T-cell (primary cell): ENCODE measurements at regions not wholly inside any gene's neighbourhood (a gene's known extent, or its start where the extent isn't known, plus 50 kb on each side); places are given as distances from the start of the nearest gene placed in this dataset.

ENCODE experiments used
- ATAC-seq, 4 experiments: fragments of 200-7000 bp in 3 of 4; fragments of 150-1000 bp in 1 of 4; cut with Tn5 transposase; replicated peaks in 1 of 4; 1 replicate in 3 of 4; 2 replicates in 1 of 4; pipeline ENCODE4 v1.10.0; 2021; ENCODE audit warnings: moderate library complexity in 3 of 4, mild to moderate bottlenecking in 2 of 4, moderate number of reproducible peaks in 1 of 4
- CTCF ChIA-PET, 2 donors: fragments of 300-600 bp; sonication (Branson Sonifier 250); formaldehyde crosslinking; loops; one replicate each; lab custom pipeline; 2022; ENCODE audit warnings: antibody characterized with exemption in 2 of 2; lab: Charles Lee
- POLR2A ChIA-PET, 2 donors: fragments of 300-600 bp; sonication (Branson Sonifier 250); formaldehyde crosslinking; loops; one replicate each; lab custom pipeline; 2022; ENCODE audit warnings: antibody characterized with exemption in 2 of 2; lab: Charles Lee
- DNase-seq, 35 experiments: peaks; one replicate each; pipeline versions ENCODE4 v3.0.0 to v3.0.0-alpha.2; 2013 to 2023
- H3K27ac ChIP-seq: one replicate; pipeline ENCODE4 v1.5.1; 2013; ENCODE audit warnings: low read length
- H3K27me3 ChIP-seq, 2 experiments: replicated peaks in 1 of 2; 1 replicate in 1 of 2; 2 replicates in 1 of 2; pipeline versions ENCODE4 v1.6.1 to v1.7.0; 2013; ENCODE audit warnings: low read length in 1 of 2, mixed read lengths in 1 of 2; ENCODE audit not compliant: control insufficient read depth in 2 of 2, insufficient read depth in 2 of 2; ENCODE audit errors: extremely low read depth in 1 of 2
- H3K36me3 ChIP-seq, 2 donors: 1 replicate in 1 of 2; 2 replicates in 1 of 2; pipeline versions ENCODE4 v1.6.1 to v1.7.0; 2013; ENCODE audit warnings: low read length in 1 of 2; ENCODE audit not compliant: control insufficient read depth in 2 of 2, insufficient read depth in 1 of 2; ENCODE audit errors: extremely low read depth in 1 of 2
- H3K4me1 ChIP-seq, 2 experiments: 1 replicate in 1 of 2; 2 replicates in 1 of 2; pipeline versions ENCODE4 v1.6.1 to v1.7.0; 2013; ENCODE audit warnings: low read length in 2 of 2, mixed read lengths in 1 of 2; ENCODE audit not compliant: insufficient read depth in 2 of 2, control insufficient read depth in 1 of 2; ENCODE audit errors: extremely low read depth in 1 of 2
- H3K4me3 ChIP-seq, 2 donors: 1 replicate in 1 of 2; 2 replicates in 1 of 2; pipeline versions ENCODE4 v1.5.1 to v1.7.0; 2013; ENCODE audit warnings: mild to moderate bottlenecking in 2 of 2, low read length in 1 of 2, moderate library complexity in 1 of 2; ENCODE audit not compliant: control insufficient read depth in 1 of 2; ENCODE audit errors: extremely low read depth in 1 of 2
- H3K9me3 ChIP-seq: 2 replicates; pipeline ENCODE4 v1.7.0; 2013
- H3K27ac Mint-ChIP-seq, 2 donors: one replicate each; pipeline ENCODE4 v1.8.0; 2020 to 2021; ENCODE audit warnings: mild to moderate bottlenecking in 2 of 2, mixed read lengths in 2 of 2
- H3K27me3 Mint-ChIP-seq, 2 donors: one replicate each; pipeline ENCODE4 v1.8.0; 2021 to 2022; ENCODE audit warnings: mixed read lengths in 2 of 2
- H3K36me3 Mint-ChIP-seq: one replicate; pipeline ENCODE4 v1.8.0; 2021; ENCODE audit warnings: mixed read lengths
- H3K4me1 Mint-ChIP-seq, 3 donors: one replicate each; pipeline ENCODE4 v1.8.0; 2020 to 2022; ENCODE audit warnings: mixed read lengths in 3 of 3, mild to moderate bottlenecking in 1 of 3
- H3K4me3 Mint-ChIP-seq, 3 donors: one replicate each; pipeline ENCODE4 v1.8.0; 2020 to 2022; ENCODE audit warnings: mild to moderate bottlenecking in 3 of 3, mixed read lengths in 3 of 3, moderate library complexity in 3 of 3
- H3K9me3 Mint-ChIP-seq, 3 donors: one replicate each; pipeline ENCODE4 v1.8.0; 2020 to 2022; ENCODE audit warnings: mixed read lengths in 3 of 3
- WGBS: methylation state at CpG from one replicate; pipeline ENCODE4 v1.1.5; 2013; ENCODE audit warnings: missing lambda C conversion rate; ENCODE audit not compliant: insufficient coverage; 5-methylcytosine and 5-hydroxymethylcytosine counted together

- Mint-ChIP-seq H3K9me3 (peaks cover 2 to 8% (median 3%) of the 10 kb centered on the region in 3 donors), H3K4me1 (no peaks in the 10 kb centered on the region), H3K4me3 (no peak overlapping the region), H3K36me3 (no peaks in the 10 kb centered on the region), H3K27me3 (peaks cover 0 to 2% of the 10 kb centered on the region in 2 donors), H3K27ac (no peak overlapping the region)
- POLR2A ChIA-PET = no interaction called here
- Histone ChIP-seq H3K27ac (no peak overlapping the region), H3K27me3 (no peaks in the 10 kb centered on the region), H3K9me3 (no peaks in the 10 kb centered on the region), H3K4me3 (no peak overlapping the region), H3K4me1 (no peaks in the 10 kb centered on the region), H3K36me3 (no peaks in the 10 kb centered on the region)
- WGBS = no CpG with 5 or more reads among the region's 2 CpGs
- no peak for DNase-seq
- CTCF ChIA-PET = no interaction called here
- ATAC-seq = no peak
These were observed 77.8 kb upstream of the ZNF804B start for GRCh38 chr7:88681682-88682081.

GRCh38 chr7:88670536-88670935, 89.0 kb upstream of the ZNF804B start:
- Histone ChIP-seq H3K4me1 (no peaks in the 10 kb centered on the region), H3K9me3 (no peaks in the 10 kb centered on the region), H3K27ac (no peak overlapping the region), H3K36me3 (no peaks in the 10 kb centered on the region), H3K27me3 (no peaks in the 10 kb centered on the region), H3K4me3 (no peak overlapping the region)
- DNase-seq (no peak), ATAC-seq (no peak)
- ChIA-PET POLR2A (no interaction called here), CTCF (no interaction called here)
- no peaks in the 10 kb centered on the region for H3K36me3 Mint-ChIP-seq
- no peak overlapping the region for H3K27ac Mint-ChIP-seq
- H3K4me1 Mint-ChIP-seq = no peaks in the 10 kb centered on the region
- peaks cover 0 to 4% (median 4%) of the 10 kb centered on the region in 3 donors for H3K9me3 Mint-ChIP-seq
- H3K27me3 Mint-ChIP-seq = peaks cover 0 to 8% of the 10 kb centered on the region in 2 donors
- H3K4me3 Mint-ChIP-seq = no peak overlapping the region

GRCh38 chr7:88669913-88670312, 89.6 kb upstream of the ZNF804B start:
- H3K27me3 ChIP-seq = no peaks in the 10 kb centered on the region
- H3K27me3 Mint-ChIP-seq = peaks cover 0 to 8% of the 10 kb centered on the region in 2 donors

GRCh38 chr7:88668591-88668990, 90.9 kb upstream of the ZNF804B start:
- Histone ChIP-seq H3K27ac (no peak overlapping the region), H3K4me3 (no peak overlapping the region), H3K4me1 (no peaks in the 10 kb centered on the region), H3K36me3 (no peaks in the 10 kb centered on the region), H3K9me3 (no peaks in the 10 kb centered on the region), H3K27me3 (no peaks in the 10 kb centered on the region)
- no peak overlapping the region for H3K27ac Mint-ChIP-seq
- no CpG with 5 or more reads among the region's 1 CpG for WGBS
- DNase-seq (no peak), ATAC-seq (no peak)
- peaks cover 0 to 4% (median 4%) of the 10 kb centered on the region in 3 donors for H3K9me3 Mint-ChIP-seq
- no peaks in the 10 kb centered on the region for H3K4me1 Mint-ChIP-seq
- H3K4me3 Mint-ChIP-seq = no peak overlapping the region
- POLR2A ChIA-PET = no interaction called here
- peaks cover 0 to 8% of the 10 kb centered on the region in 2 donors for H3K27me3 Mint-ChIP-seq
- H3K36me3 Mint-ChIP-seq = no peaks in the 10 kb centered on the region
- CTCF ChIA-PET = no interaction called here

More at GRCh38 chr7:88669913-88670312, 89.6 kb upstream of the ZNF804B start:
- H3K36me3 ChIP-seq = no peaks in the 10 kb centered on the region
- H3K27ac ChIP-seq = no peak overlapping the region
- H3K9me3 ChIP-seq = no peaks in the 10 kb centered on the region
- DNase-seq (no peak), ATAC-seq (no peak)
- WGBS = 58% methylated on average over 2 of the region's 3 CpGs
- H3K9me3 Mint-ChIP-seq = peaks cover 0 to 4% (median 4%) of the 10 kb centered on the region in 3 donors
- no peak overlapping the region for H3K4me3 Mint-ChIP-seq
- no peak overlapping the region for H3K4me3 ChIP-seq
- ChIA-PET POLR2A (no interaction called here), CTCF (no interaction called here)
- H3K4me1 Mint-ChIP-seq = no peaks in the 10 kb centered on the region
- H3K27ac Mint-ChIP-seq = no peak overlapping the region
- H3K4me1 ChIP-seq = no peaks in the 10 kb centered on the region
- H3K36me3 Mint-ChIP-seq = no peaks in the 10 kb centered on the region

- Histone ChIP-seq H3K27me3 (no peaks in the 10 kb centered on the region), H3K4me1 (no peaks in the 10 kb centered on the region), H3K27ac (no peak overlapping the region), H3K36me3 (no peaks in the 10 kb centered on the region), H3K9me3 (no peaks in the 10 kb centered on the region), H3K4me3 (no peak overlapping the region)
- ATAC-seq = no peak
- ChIA-PET POLR2A (no interaction called here), CTCF (no interaction called here)
- Mint-ChIP-seq H3K4me1 (no peaks in the 10 kb centered on the region), H3K36me3 (no peaks in the 10 kb centered on the region), H3K27ac (no peak overlapping the region), H3K9me3 (no peaks in the 10 kb centered on the region), H3K4me3 (no peak overlapping the region), H3K27me3 (peaks cover 0 to 5% of the 10 kb centered on the region in 2 donors)
- DNase-seq = no peak
These were observed 92.9 kb upstream of the ZNF804B start for GRCh38 chr7:88666626-88667025.

- ATAC-seq (no peak), DNase-seq (no peak)
- Histone ChIP-seq H3K4me3 (no peak overlapping the region), H3K36me3 (no peaks in the 10 kb centered on the region), H3K9me3 (no peaks in the 10 kb centered on the region), H3K27ac (no peak overlapping the region), H3K27me3 (no peaks in the 10 kb centered on the region), H3K4me1 (no peaks in the 10 kb centered on the region)
- Mint-ChIP-seq H3K36me3 (no peaks in the 10 kb centered on the region), H3K27me3 (peaks cover 0 to 5% of the 10 kb centered on the region in 2 donors), H3K9me3 (no peaks in the 10 kb centered on the region), H3K27ac (no peak overlapping the region), H3K4me3 (no peak overlapping the region), H3K4me1 (no peaks in the 10 kb centered on the region)
- ChIA-PET CTCF (no interaction called here), POLR2A (no interaction called here)
- no CpG with 5 or more reads among the region's 3 CpGs for WGBS
These were observed 93.5 kb upstream of the ZNF804B start for GRCh38 chr7:88665892-88666514.
